Gastrocnemius medialis (tissue), 4 donors: ENCODE measurements at regions not wholly inside any gene's neighbourhood (a gene's known extent, or its start where the extent isn't known, plus 50 kb on each side); places are given as distances from the start of the nearest gene placed in this dataset.

ENCODE experiments used
- ATAC-seq, 2 donors: fragments of 150-250 bp; one replicate each; pipeline ENCODE4 v1.9.1; 2016
- DNase-seq, 2 donors: peaks; one replicate each; pipeline ENCODE4 v3.0.0-alpha.2; 2019
- H3K27ac ChIP-seq, 4 donors: fragments of 200-600 bp; sonication (generic); 1 replicate in 1 of 4; 2 replicates in 3 of 4; pipeline ENCODE4 v1.5.1; 2016 to 2018; ENCODE audit warnings: mild to moderate bottlenecking in 2 of 4, moderate library complexity in 1 of 4
- H3K27me3 ChIP-seq, 3 donors: fragments of 200-600 bp; sonication (generic) in 2 of 3; 1 replicate in 1 of 3; 2 replicates in 2 of 3; pipeline versions ENCODE4 v1.5.1 to v1.6.0; 2016 to 2019; ENCODE audit warnings: mild to moderate bottlenecking in 1 of 3, moderate library complexity in 1 of 3
- H3K36me3 ChIP-seq, 2 donors: fragments of 200-600 bp; sonication (generic) in 1 of 2; one replicate each; pipeline ENCODE4 v1.5.1; 2017 to 2018
- H3K4me1 ChIP-seq, 2 donors: fragments of 200-600 bp; sonication (generic) in 1 of 2; one replicate each; pipeline ENCODE4 v1.5.1; 2016 to 2017; ENCODE audit warnings: mild to moderate bottlenecking in 2 of 2
- H3K4me3 ChIP-seq, 4 donors: fragments of 200-600 bp; sonication (generic) in 3 of 4; 1 replicate in 1 of 4; 2 replicates in 3 of 4; pipeline ENCODE4 v1.5.1; 2016 to 2019; ENCODE audit warnings: mild to moderate bottlenecking in 2 of 4
- H3K9me3 ChIP-seq, 3 donors: fragments of 200-600 bp; sonication (generic) in 2 of 3; 1 replicate in 1 of 3; 2 replicates in 2 of 3; pipeline ENCODE4 v1.5.1; 2016 to 2019
- POLR2A ChIP-seq, 2 donors: fragments of 450-650 bp; IDR thresholded peaks; one replicate each; pipeline ENCODE4 v1.6.1; 2017; ENCODE audit warnings: antibody characterized with exemption in 2 of 2, mild to moderate bottlenecking in 2 of 2, moderate library complexity in 2 of 2
- in situ Hi-C, 4 donors: fragments of 200-750 bp; cut with MboI; loops; one replicate each; pipeline versions ENCODE4 v1.15.0 to v1.8.0; 2017; ENCODE audit warnings: low sequenced_read_pairs in 4 of 4
- intact Hi-C: fragments of 100-400 bp; cut with DNase I; formaldehyde crosslinking; loops from one replicate; pipeline ENCODE4 v1.15.1; 2023; ENCODE audit warnings: low total_unique reads
- TF ChIP-seq, protein P1 (sequence below), 5 experiments: fragments of 450-650 bp in 3 of 5; fragments of 200-600 bp in 2 of 5; sonication (generic) in 2 of 5; IDR thresholded peaks in 4 of 5; conservative IDR thresholded peaks in 1 of 5; 1 replicate in 4 of 5; 2 replicates in 1 of 5; pipeline ENCODE4 v1.5.1; 2016 to 2019; ENCODE audit warnings: antibody characterized with exemption in 5 of 5, mild to moderate bottlenecking in 3 of 5, moderate library complexity in 3 of 5

DNA sequence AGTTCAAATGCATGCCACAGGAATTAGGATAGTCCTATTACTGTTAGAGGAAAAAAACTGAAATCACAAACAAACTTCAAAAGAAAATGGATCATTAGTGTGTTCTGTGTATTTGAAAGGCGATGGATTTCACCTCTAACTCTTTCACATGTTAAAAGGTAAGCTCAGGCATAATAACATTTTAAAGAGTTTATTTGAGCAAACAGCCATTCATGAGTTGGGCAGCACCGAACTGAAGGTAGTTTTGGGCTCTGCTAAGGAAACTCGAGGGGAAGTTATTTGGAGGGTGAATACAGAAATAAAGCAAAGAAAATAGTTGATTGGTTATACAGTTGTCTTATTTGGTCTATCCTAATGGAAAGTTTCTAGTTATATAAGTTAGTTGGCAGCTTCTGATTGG lies 546.5 kb upstream of the POU3F2 start:
- no peaks in the 10 kb centered on the region for H3K27me3 ChIP-seq
- no peak overlapping the region for H3K4me3 ChIP-seq
- H3K27ac ChIP-seq: no peak overlapping the region
- no peaks in the 10 kb centered on the region for H3K36me3 ChIP-seq
- no peak for DNase-seq
- no peak for TF ChIP-seq POLR2A (IDR thresholded peaks at IDR 0.05)
- TF ChIP-seq, protein P1, sequence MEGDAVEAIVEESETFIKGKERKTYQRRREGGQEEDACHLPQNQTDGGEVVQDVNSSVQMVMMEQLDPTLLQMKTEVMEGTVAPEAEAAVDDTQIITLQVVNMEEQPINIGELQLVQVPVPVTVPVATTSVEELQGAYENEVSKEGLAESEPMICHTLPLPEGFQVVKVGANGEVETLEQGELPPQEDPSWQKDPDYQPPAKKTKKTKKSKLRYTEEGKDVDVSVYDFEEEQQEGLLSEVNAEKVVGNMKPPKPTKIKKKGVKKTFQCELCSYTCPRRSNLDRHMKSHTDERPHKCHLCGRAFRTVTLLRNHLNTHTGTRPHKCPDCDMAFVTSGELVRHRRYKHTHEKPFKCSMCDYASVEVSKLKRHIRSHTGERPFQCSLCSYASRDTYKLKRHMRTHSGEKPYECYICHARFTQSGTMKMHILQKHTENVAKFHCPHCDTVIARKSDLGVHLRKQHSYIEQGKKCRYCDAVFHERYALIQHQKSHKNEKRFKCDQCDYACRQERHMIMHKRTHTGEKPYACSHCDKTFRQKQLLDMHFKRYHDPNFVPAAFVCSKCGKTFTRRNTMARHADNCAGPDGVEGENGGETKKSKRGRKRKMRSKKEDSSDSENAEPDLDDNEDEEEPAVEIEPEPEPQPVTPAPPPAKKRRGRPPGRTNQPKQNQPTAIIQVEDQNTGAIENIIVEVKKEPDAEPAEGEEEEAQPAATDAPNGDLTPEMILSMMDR (IDR thresholded peaks at IDR 0.05 in 4 of 5, conservative IDR thresholded peaks at IDR 0.05 in 1 of 5): no peak
- ATAC-seq: no peak
- intact Hi-C loops (no loop called here), in situ Hi-C loops (no loop called here)
- no peaks in the 10 kb centered on the region for H3K9me3 ChIP-seq
- no peaks in the 10 kb centered on the region for H3K4me1 ChIP-seq

DNA sequence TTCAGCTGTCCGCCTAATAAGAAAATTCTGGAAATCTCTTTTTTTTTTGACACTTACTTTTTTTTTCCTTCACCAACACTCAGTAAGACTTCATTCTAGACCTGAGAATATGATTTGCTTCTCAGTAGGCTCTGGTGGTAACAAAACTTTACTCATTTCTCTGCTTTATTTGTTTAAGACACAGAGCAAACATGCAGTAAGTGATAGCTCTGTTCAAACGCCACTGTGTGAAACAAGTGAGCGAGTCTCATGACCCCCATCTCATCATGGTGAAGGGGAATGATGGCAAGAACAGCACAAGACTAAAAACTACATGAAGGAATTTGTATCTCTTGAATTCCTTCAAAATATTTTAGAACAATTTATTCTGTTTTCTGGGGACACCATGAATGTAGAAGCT lies 541.6 kb upstream of the POU3F2 start:
- in situ Hi-C loops: no loop called here
- ATAC-seq (no peak), DNase-seq (no peak)
- no peaks in the 10 kb centered on the region for H3K9me3 ChIP-seq
- no peaks in the 10 kb centered on the region for H3K27me3 ChIP-seq
- H3K4me3 ChIP-seq: no peak overlapping the region
- TF ChIP-seq, protein P1 (IDR thresholded peaks at IDR 0.05 in 4 of 5, conservative IDR thresholded peaks at IDR 0.05 in 1 of 5): no peak
- no peak for TF ChIP-seq POLR2A (IDR thresholded peaks at IDR 0.05)
- intact Hi-C loops: no loop called here
- H3K4me1 ChIP-seq: no peaks in the 10 kb centered on the region
- H3K36me3 ChIP-seq: no peaks in the 10 kb centered on the region
- no peak overlapping the region for H3K27ac ChIP-seq

DNA sequence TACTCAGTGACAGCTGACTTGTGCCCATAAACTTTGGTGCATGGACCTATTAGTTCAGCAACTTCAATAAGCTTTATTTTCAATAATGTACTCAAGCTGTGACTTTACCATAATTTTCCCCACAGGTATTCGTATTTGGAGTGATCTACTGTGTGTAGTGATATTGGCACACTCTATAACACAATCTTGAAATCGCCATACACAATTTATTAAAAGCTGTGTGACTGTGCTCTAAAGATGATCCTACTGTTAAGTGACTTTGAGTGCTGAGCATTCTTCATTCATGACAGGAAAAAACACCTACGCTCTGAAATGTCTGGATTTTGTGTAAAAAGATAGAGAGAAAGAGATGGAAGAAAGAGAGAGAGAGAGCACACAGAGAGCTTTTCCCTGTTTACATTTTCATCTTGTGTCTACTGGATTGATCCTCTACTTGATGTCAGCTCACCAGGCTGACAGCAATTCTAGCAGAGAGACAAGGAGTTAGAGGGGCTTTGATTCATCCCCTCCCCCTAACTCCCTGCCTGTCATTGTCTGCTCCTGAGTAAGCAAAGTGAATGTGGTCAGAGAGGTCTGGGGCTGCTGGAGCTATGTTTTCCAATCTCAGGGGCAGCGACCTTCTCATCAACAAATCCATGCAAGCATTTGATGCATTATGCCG lies 538.7 kb upstream of the POU3F2 start:
- no peak for TF ChIP-seq POLR2A (IDR thresholded peaks at IDR 0.05)
- TF ChIP-seq, protein P1 (IDR thresholded peaks at IDR 0.05 in 4 of 5, conservative IDR thresholded peaks at IDR 0.05 in 1 of 5): no peak
- no peaks in the 10 kb centered on the region for H3K27me3 ChIP-seq
- intact Hi-C loops: no loop called here
- no peak for DNase-seq
- H3K4me1 ChIP-seq: no peaks in the 10 kb centered on the region
- ATAC-seq: no peak
- no peaks in the 10 kb centered on the region for H3K9me3 ChIP-seq
- no peaks in the 10 kb centered on the region for H3K36me3 ChIP-seq
- H3K4me3 ChIP-seq: no peak overlapping the region
- in situ Hi-C loops: no loop called here
- no peak overlapping the region for H3K27ac ChIP-seq

DNA sequence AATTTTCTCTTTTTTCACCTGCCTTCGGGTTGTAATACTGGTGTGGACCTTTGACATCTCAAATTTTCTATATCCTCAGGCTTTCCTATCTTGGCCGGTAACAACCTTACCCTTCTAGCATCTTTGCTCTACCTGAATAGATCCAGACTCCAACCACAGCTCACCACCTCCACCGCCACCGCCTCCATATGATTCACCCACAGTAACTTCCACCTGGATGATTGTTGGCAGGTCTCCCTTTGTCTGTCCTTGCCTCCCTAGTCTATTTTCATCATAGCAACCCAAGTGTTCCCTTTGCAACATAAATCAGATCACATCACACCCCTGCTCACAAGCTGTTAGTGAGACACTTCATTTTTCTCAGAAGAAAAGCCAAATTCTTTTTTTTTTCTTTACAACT lies 525.8 kb upstream of the POU3F2 start:
- TF ChIP-seq POLR2A (IDR thresholded peaks at IDR 0.05): no peak
- TF ChIP-seq, protein P1 (IDR thresholded peaks at IDR 0.05 in 4 of 5, conservative IDR thresholded peaks at IDR 0.05 in 1 of 5): no peak
- H3K27me3 ChIP-seq: no peaks in the 10 kb centered on the region
- no peak overlapping the region for H3K4me3 ChIP-seq
- in situ Hi-C loops (no loop called here), intact Hi-C loops (no loop called here)
- no peaks in the 10 kb centered on the region for H3K4me1 ChIP-seq
- no peak overlapping the region for H3K27ac ChIP-seq
- DNase-seq: no peak
- H3K36me3 ChIP-seq: no peaks in the 10 kb centered on the region
- ATAC-seq: no peak
- no peaks in the 10 kb centered on the region for H3K9me3 ChIP-seq

DNA sequence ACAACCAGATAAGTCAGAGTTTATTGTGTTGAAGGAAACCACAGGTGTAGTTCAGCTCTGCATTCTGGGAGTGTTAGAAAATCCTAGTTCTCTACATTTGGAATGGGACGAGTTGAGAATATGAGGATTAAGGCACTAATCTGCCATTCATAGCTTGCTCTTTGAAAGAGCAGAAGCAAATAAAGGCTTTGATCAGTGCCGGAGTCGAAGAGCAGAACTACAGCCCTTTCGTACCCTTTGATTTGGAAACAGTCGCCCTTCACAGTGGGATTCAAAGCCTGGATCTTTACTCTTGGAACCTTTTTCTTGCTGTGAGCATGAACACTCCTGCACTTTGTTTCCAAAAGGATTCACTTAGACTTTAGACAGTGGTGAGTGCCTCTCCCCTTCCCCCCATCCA lies 523.9 kb upstream of the POU3F2 start:
- H3K27me3 ChIP-seq: no peaks in the 10 kb centered on the region
- H3K4me1 ChIP-seq: no peaks in the 10 kb centered on the region
- no peaks in the 10 kb centered on the region for H3K36me3 ChIP-seq
- DNase-seq (no peak), ATAC-seq (no peak)
- no peak overlapping the region for H3K4me3 ChIP-seq
- in situ Hi-C loops (no loop called here), intact Hi-C loops (no loop called here)
- H3K9me3 ChIP-seq: no peaks in the 10 kb centered on the region
- TF ChIP-seq POLR2A (IDR thresholded peaks at IDR 0.05): no peak
- TF ChIP-seq, protein P1 (IDR thresholded peaks at IDR 0.05 in 4 of 5, conservative IDR thresholded peaks at IDR 0.05 in 1 of 5): no peak
- no peak overlapping the region for H3K27ac ChIP-seq
